SK-N-SH (cell line): ENCODE measurements at regions not wholly inside any gene's neighbourhood (a gene's known extent, or its start where the extent isn't known, plus 50 kb on each side); places are given as distances from the start of the nearest gene placed in this dataset.

Experiments used
- CTCF ChIA-PET: fragments of 300-600, 350-600 bp; formaldehyde crosslinking; extraction: SDS; loops from one replicate; lab custom pipeline; 2021; lab: Yijun Ruan, JAX
- POLR2A ChIA-PET: fragments of 350-600 bp; sonication (Branson Sonifier 250); formaldehyde crosslinking; extraction: SDS; loops from one replicate; lab custom pipeline; 2020; ENCODE audit warnings: antibody characterized with exemption, inconsistent platforms; lab: Yijun Ruan, JAX
- DNase-seq: peaks from one replicate; pipeline ENCODE4 v3.0.0; 2012
- H2AFZ ChIP-seq: fragments of 200-600 bp; sonication (generic); 2 replicates; pipeline ENCODE4 v1.8.1; 2016; ENCODE audit warnings: antibody characterized with exemption, mild to moderate bottlenecking, low read depth
- H3F3A ChIP-seq: fragments of 200-600 bp; sonication (generic); replicated peaks from 2 replicates; pipeline ENCODE3; 2016; ENCODE audit warnings: antibody characterized with exemption, mild to moderate bottlenecking; ENCODE audit not compliant: insufficient read depth
- H3K27ac ChIP-seq, 2 experiments: fragments of 200-500 bp in 1 of 2; fragments of 200-600 bp in 1 of 2; sonication (Bioruptor generic) in 1 of 2; sonication (generic), shearing (Covaris generic) in 1 of 2; 2 replicates each; pipeline versions ENCODE4 v1.5.1 to v1.6.1; 2014 to 2016; ENCODE audit warnings: low read depth in 2 of 2, inconsistent platforms in 1 of 2, low read length in 1 of 2, mild to moderate bottlenecking in 1 of 2, mixed read lengths in 1 of 2
- H3K27me3 ChIP-seq: fragments of 200-600 bp; sonication (generic), shearing (Covaris generic); 2 replicates; pipeline ENCODE4 v1.6.1; 2016; ENCODE audit warnings: mixed run types; ENCODE audit not compliant: insufficient read depth
- H3K36me3 ChIP-seq, 2 experiments: fragments of 200-500 bp in 1 of 2; fragments of 200-600 bp in 1 of 2; sonication (Bioruptor generic) in 1 of 2; sonication (generic) in 1 of 2; replicated peaks in 1 of 2; 2 replicates each; pipeline versions ENCODE3 to v1.5.1; 2014 to 2016; ENCODE audit warnings: low read length in 1 of 2, mild to moderate bottlenecking in 1 of 2; ENCODE audit not compliant: insufficient read depth in 2 of 2, control insufficient read depth in 1 of 2
- H3K4me1 ChIP-seq, 2 experiments: fragments of 200-500 bp in 1 of 2; fragments of 200-600 bp in 1 of 2; sonication (Bioruptor generic) in 1 of 2; sonication (generic), shearing (Covaris generic) in 1 of 2; 2 replicates each; pipeline versions ENCODE4 v1.5.1 to v1.6.1; 2014 to 2016; ENCODE audit warnings: low read depth in 1 of 2, low read length in 1 of 2, mixed run types in 1 of 2; ENCODE audit not compliant: insufficient read depth in 2 of 2, control insufficient read depth in 1 of 2
- H3K4me2 ChIP-seq: fragments of 200-600 bp; sonication (generic), shearing (Covaris generic); 2 replicates; pipeline ENCODE4 v1.6.1; 2017; ENCODE audit warnings: mixed run types
- H3K4me3 ChIP-seq, 2 experiments: fragments of 200-500 bp in 1 of 2; fragments of 200-600 bp in 1 of 2; sonication (Bioruptor generic) in 1 of 2; sonication (generic), shearing (Covaris generic) in 1 of 2; 2 replicates each; pipeline versions ENCODE4 v1.5.1 to v1.8.1; 2014 to 2016; ENCODE audit warnings: low read depth in 2 of 2, inconsistent platforms in 1 of 2, low read length in 1 of 2, mild to moderate bottlenecking in 1 of 2, mixed read lengths in 1 of 2, moderate library complexity in 1 of 2
- H3K79me2 ChIP-seq: fragments of 200-600 bp; sonication (generic); 2 replicates; pipeline ENCODE4 v1.8.1; 2017; ENCODE audit warnings: mild to moderate bottlenecking; ENCODE audit not compliant: insufficient read depth
- H3K9ac ChIP-seq: fragments of 200-600 bp; sonication (generic); 2 replicates; pipeline ENCODE4 v1.6.1; 2017; ENCODE audit warnings: mixed run types
- H3K9me2 ChIP-seq: fragments of 200-600 bp; sonication (generic); 2 replicates; pipeline ENCODE4 v1.6.1; 2017; ENCODE audit warnings: mixed run types
- H3K9me3 ChIP-seq: fragments of 200-600 bp; sonication (generic); 2 replicates; pipeline ENCODE4 v1.6.1; 2017; ENCODE audit warnings: mixed run types, mild to moderate bottlenecking, moderate library complexity
- H4K20me1 ChIP-seq: fragments of 200-600 bp; sonication (generic); 2 replicates; pipeline ENCODE4 v1.6.1; 2017; ENCODE audit warnings: mild to moderate bottlenecking, mixed run types; ENCODE audit not compliant: insufficient read depth
- CHD2 ChIP-seq: fragments of 150-350 bp; IDR thresholded peaks from 2 replicates; pipeline ENCODE4 v1.6.1; 2018; ENCODE audit warnings: low read length; ENCODE audit not compliant: partially characterized antibody
- EZH2phosphoT487 ChIP-seq: fragments of 200-600 bp; sonication (generic); IDR thresholded peaks from 2 replicates; pipeline ENCODE4 v1.6.1; 2017; ENCODE audit warnings: low read depth, mixed run types, mild to moderate bottlenecking, antibody characterized with exemption, moderate library complexity, borderline replicate concordance
- FOSL2 ChIP-seq: IDR thresholded peaks from 2 replicates; pipeline ENCODE4 v1.4.0; 2012; ENCODE audit warnings: low read depth, mild to moderate bottlenecking, moderate library complexity, borderline replicate concordance
- FOXJ3 ChIP-seq: sonication (generic); formaldehyde crosslinking; IDR thresholded peaks from 2 replicates; pipeline ENCODE4 v1.5.1; 2020; ENCODE audit warnings: mild to moderate bottlenecking, missing genetic modification reagents
- FOXM1 ChIP-seq: IDR thresholded peaks from 2 replicates; pipeline ENCODE4 v1.4.0; 2012; ENCODE audit warnings: low read depth, mild to moderate bottlenecking
- GABPA ChIP-seq: IDR thresholded peaks from 2 replicates; pipeline ENCODE4 v1.4.0; 2012; ENCODE audit warnings: low read depth, mild to moderate bottlenecking
- GATA2 ChIP-seq: sonication (generic); formaldehyde crosslinking; IDR thresholded peaks from 2 replicates; pipeline ENCODE4 v1.5.0; 2020; ENCODE audit warnings: mild to moderate bottlenecking, missing genetic modification reagents
- JUND ChIP-seq: IDR thresholded peaks from 2 replicates; pipeline ENCODE4 v1.4.0; 2012
- MEF2A ChIP-seq: IDR thresholded peaks from 2 replicates; pipeline ENCODE4 v1.4.0; 2012; ENCODE audit warnings: low read depth, borderline replicate concordance
- MXI1 ChIP-seq: IDR thresholded peaks from 2 replicates; pipeline ENCODE4 v1.6.1; 2012; ENCODE audit warnings: mild to moderate bottlenecking, low read depth, low read length, improper control_type of control experiment
- NFIC ChIP-seq: IDR thresholded peaks from 2 replicates; pipeline ENCODE4 v1.4.0; 2012; ENCODE audit warnings: borderline replicate concordance
- NRF1 ChIP-seq: IDR thresholded peaks from 2 replicates; pipeline ENCODE4 v1.6.1; 2012; ENCODE audit warnings: low read depth, mild to moderate bottlenecking, low read length
- RCOR1 ChIP-seq: fragments of 150-350 bp; IDR thresholded peaks from 2 replicates; pipeline ENCODE4 v1.6.1; 2017; ENCODE audit warnings: antibody characterized with exemption, low read length
- RFX5 ChIP-seq: IDR thresholded peaks from 2 replicates; pipeline ENCODE4 v1.6.1; 2012; ENCODE audit warnings: mild to moderate bottlenecking, improper control_type of control experiment, low read length
- RXRA ChIP-seq: IDR thresholded peaks from 2 replicates; pipeline ENCODE4 v1.4.0; 2012; ENCODE audit warnings: low read depth, mild to moderate bottlenecking, borderline replicate concordance
- SIN3A ChIP-seq: IDR thresholded peaks from 2 replicates; pipeline ENCODE4 v1.6.1; 2012; ENCODE audit warnings: low read depth, mild to moderate bottlenecking, low read length, moderate library complexity, borderline replicate concordance
- TAF1 ChIP-seq: IDR thresholded peaks from 2 replicates; pipeline ENCODE4 v1.6.1; 2012; ENCODE audit warnings: low read depth, mild to moderate bottlenecking, low read length, moderate library complexity, borderline replicate concordance
- TCF12 ChIP-seq: IDR thresholded peaks from 2 replicates; pipeline ENCODE4 v1.4.0; 2012
- YY1 ChIP-seq: IDR thresholded peaks from 2 replicates; pipeline ENCODE4 v1.4.0; 2012; ENCODE audit warnings: low read depth, mild to moderate bottlenecking
- WGBS: methylation state at CpG from one replicate; pipeline ENCODE4 v1.1.6; 2017; ENCODE audit warnings: low lambda C conversion rate; 5-methylcytosine and 5-hydroxymethylcytosine counted together
- TF ChIP-seq, protein P1 (sequence below): fragments of 200-600 bp; sonication (generic); IDR thresholded peaks from 2 replicates; pipeline ENCODE4 v1.6.1; 2017; ENCODE audit warnings: antibody characterized with exemption, mild to moderate bottlenecking, moderate library complexity
- TF ChIP-seq, protein P2 (sequence below): fragments of 150-350 bp; IDR thresholded peaks from 2 replicates; pipeline ENCODE4 v1.6.1; 2017; ENCODE audit warnings: antibody characterized with exemption, low read length, low read depth, borderline replicate concordance
- TF ChIP-seq, protein P3 (sequence below): fragments of 150-350 bp; IDR thresholded peaks from 2 replicates; pipeline ENCODE4 v1.6.1; 2016; ENCODE audit warnings: mild to moderate bottlenecking, low read depth, low read length

DNA sequence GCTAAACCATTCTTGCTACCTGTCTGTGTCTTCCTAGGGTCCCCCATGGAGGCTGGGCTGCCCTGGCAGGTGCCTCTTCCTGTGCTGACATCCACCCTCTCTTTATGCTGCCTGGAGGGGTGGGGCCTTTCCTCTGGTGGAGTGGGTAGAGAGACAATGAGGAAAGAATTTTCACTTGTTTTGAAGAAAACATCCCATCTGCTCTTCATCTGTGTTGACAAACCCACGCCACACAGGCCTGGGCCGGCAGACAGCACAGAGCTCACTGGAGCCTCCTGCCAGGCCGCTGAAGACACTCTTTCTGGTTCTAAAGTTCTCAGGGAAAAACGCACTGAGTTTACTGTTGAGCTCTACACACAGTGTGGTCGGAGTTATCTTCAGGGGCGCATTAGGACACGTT is 328.2 kb downstream of the GLRX3 start:
- no peak for DNase-seq
- Histone ChIP-seq H3F3A (no peaks in the 10 kb centered on the region), H3K27ac (no peak overlapping the region), H3K27me3 (no peaks in the 10 kb centered on the region), H2AFZ (no peak overlapping the region), H4K20me1 (no peaks in the 10 kb centered on the region), H3K36me3 (no peaks in the 10 kb centered on the region), H3K4me3 (no peak overlapping the region), H3K9ac (no peak overlapping the region), H3K79me2 (no peaks in the 10 kb centered on the region), H3K9me3 (no peaks in the 10 kb centered on the region), H3K4me1 (no peaks in the 10 kb centered on the region), H3K9me2 (no peaks in the 10 kb centered on the region), H3K4me2 (no peak overlapping the region)
- ChIA-PET POLR2A (no interaction called here), CTCF (no interaction called here)
- 21% methylated on average over 7 of the region's 7 CpGs for WGBS
- TF ChIP-seq, protein P1, sequence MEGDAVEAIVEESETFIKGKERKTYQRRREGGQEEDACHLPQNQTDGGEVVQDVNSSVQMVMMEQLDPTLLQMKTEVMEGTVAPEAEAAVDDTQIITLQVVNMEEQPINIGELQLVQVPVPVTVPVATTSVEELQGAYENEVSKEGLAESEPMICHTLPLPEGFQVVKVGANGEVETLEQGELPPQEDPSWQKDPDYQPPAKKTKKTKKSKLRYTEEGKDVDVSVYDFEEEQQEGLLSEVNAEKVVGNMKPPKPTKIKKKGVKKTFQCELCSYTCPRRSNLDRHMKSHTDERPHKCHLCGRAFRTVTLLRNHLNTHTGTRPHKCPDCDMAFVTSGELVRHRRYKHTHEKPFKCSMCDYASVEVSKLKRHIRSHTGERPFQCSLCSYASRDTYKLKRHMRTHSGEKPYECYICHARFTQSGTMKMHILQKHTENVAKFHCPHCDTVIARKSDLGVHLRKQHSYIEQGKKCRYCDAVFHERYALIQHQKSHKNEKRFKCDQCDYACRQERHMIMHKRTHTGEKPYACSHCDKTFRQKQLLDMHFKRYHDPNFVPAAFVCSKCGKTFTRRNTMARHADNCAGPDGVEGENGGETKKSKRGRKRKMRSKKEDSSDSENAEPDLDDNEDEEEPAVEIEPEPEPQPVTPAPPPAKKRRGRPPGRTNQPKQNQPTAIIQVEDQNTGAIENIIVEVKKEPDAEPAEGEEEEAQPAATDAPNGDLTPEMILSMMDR: no peak
- TF ChIP-seq TAF1 (no peak), JUND (no peak), NFIC (no peak), FOXM1 (no peak), FOSL2 (no peak), EZH2phosphoT487 (no peak), CHD2 (no peak), RCOR1 (no peak), TCF12 (no peak), NRF1 (no peak), GABPA (no peak), FOXJ3 (CRISPR knock-in tag) (no peak)
- TF ChIP-seq, protein P2, sequence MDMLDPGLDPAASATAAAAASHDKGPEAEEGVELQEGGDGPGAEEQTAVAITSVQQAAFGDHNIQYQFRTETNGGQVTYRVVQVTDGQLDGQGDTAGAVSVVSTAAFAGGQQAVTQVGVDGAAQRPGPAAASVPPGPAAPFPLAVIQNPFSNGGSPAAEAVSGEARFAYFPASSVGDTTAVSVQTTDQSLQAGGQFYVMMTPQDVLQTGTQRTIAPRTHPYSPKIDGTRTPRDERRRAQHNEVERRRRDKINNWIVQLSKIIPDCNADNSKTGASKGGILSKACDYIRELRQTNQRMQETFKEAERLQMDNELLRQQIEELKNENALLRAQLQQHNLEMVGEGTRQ: no peak

DNA sequence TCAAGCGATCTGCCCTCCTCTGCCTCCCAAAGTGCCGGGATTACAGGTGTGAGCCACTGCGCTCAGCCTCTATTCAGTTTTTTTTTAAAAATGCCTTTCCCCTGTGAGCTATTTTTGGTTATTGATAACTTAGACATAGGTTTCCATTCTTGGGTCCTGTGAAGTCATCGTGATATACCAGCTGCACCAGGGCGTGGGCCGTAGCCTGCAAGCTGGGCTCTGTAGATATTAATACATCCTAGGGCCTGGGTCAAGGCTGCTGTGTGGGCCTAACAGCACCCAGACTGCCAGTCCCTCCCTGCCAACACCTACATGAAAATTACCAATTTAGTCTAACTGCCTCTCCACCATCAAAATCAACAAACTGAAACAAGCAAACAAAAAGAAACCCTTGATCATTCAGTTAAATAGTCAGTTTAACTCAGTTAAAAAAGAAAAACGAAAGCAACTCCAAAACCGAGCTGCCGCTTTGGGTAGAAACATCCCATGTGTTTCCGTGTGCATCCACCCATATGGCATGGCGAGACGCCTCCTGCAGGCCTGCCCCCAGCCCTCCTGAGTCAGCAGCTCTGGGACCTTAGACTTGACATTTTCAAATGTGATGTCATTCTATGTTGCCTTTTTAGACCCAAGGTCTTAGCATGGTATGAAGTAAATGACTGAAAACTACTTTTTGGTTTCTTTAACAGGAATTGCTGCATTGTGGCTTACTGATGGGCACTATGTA is 330.2 kb downstream of the GLRX3 start:
- 37% methylated on average over 12 of the region's 12 CpGs for WGBS
- H4K20me1 ChIP-seq: no peaks in the 10 kb centered on the region
- ChIA-PET POLR2A (no interaction called here), CTCF (no interaction called here)
- H3K4me2 ChIP-seq: no peak overlapping the region
- H3F3A ChIP-seq: no peaks in the 10 kb centered on the region
- no peak overlapping the region for H3K9ac ChIP-seq
- H3K9me3 ChIP-seq: no peaks in the 10 kb centered on the region
- no peaks in the 10 kb centered on the region for H3K4me1 ChIP-seq
- no peak for DNase-seq
- no peak overlapping the region for H3K4me3 ChIP-seq
- H3K27ac ChIP-seq: no peak overlapping the region
- no peaks in the 10 kb centered on the region for H3K36me3 ChIP-seq
- H3K27me3 ChIP-seq: no peaks in the 10 kb centered on the region
- H2AFZ ChIP-seq: no peak overlapping the region
- no peaks in the 10 kb centered on the region for H3K79me2 ChIP-seq
- H3K9me2 ChIP-seq: no peaks in the 10 kb centered on the region
- TF ChIP-seq JUND: no peak
- TF ChIP-seq SIN3A: no peak
- TF ChIP-seq CHD2: no peak
- no peak for TF ChIP-seq NFIC
- no peak for TF ChIP-seq GATA2
- no peak for TF ChIP-seq YY1
- TF ChIP-seq, protein P3, sequence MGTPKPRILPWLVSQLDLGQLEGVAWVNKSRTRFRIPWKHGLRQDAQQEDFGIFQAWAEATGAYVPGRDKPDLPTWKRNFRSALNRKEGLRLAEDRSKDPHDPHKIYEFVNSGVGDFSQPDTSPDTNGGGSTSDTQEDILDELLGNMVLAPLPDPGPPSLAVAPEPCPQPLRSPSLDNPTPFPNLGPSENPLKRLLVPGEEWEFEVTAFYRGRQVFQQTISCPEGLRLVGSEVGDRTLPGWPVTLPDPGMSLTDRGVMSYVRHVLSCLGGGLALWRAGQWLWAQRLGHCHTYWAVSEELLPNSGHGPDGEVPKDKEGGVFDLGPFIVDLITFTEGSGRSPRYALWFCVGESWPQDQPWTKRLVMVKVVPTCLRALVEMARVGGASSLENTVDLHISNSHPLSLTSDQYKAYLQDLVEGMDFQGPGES: no peak
- TF ChIP-seq MXI1: no peak
- no peak for TF ChIP-seq MEF2A
- TF ChIP-seq, protein P1: no peak
- no peak for TF ChIP-seq RCOR1
- TF ChIP-seq EZH2phosphoT487: no peak
- no peak for TF ChIP-seq RXRA
- no peak for TF ChIP-seq RFX5
- no peak for TF ChIP-seq TCF12
